ENCODE measurements at regions not wholly inside any gene's neighbourhood (a gene's known extent, or its start where the extent isn't known, plus 50 kb on each side); places are given as distances from the start of the nearest gene placed in this dataset.

DNA sequence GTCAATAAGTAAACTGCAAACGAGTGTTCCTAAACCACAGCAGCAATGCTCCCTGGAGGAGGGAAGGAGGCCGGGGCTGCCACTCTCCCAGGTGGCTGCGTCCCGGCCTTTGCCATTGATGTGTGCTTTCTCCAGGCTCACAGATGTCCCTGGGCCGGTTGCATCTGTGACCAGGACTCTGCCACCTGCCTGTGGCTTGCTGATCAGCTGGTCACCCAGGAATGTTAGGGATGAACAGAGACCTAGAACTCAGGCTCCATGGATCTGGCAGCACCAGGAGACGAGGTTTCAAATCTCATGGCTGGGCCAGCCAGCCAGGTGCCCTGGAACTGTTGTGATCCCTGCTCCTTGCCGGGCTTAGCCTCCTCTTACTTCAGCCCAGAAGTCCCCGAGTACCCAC is 65.7 kb downstream of the KLF15 start:
- TF ChIP-seq CTCF (conservative IDR thresholded peaks at IDR 0.05; ENCODE audit: low read depth, low read length) (no peak), EZH2 (IDR thresholded peaks at IDR 0.05; ENCODE audit: borderline replicate concordance, low read depth, low read length, poor library complexity, severe bottlenecking) (no peak)

Measured in A673 (cell line).